NB4 (cell line): ENCODE measurements at regions not wholly inside any gene's neighbourhood (a gene's known extent, or its start where the extent isn't known, plus 50 kb on each side); places are given as distances from the start of the nearest gene placed in this dataset.

Experiments
- CTCF ChIP-seq: IDR thresholded peaks from one replicate; pipeline ENCODE4 v1.5.1; 2012; ENCODE audit warnings: low read depth, low read length
- MAX ChIP-seq: IDR thresholded peaks from 2 replicates; pipeline ENCODE4 v1.6.1; 2011; ENCODE audit warnings: low read depth, low read length
- MYC ChIP-seq: IDR thresholded peaks from 2 replicates; pipeline ENCODE4 v1.6.1; 2011; ENCODE audit warnings: low read depth, low read length

DNA sequence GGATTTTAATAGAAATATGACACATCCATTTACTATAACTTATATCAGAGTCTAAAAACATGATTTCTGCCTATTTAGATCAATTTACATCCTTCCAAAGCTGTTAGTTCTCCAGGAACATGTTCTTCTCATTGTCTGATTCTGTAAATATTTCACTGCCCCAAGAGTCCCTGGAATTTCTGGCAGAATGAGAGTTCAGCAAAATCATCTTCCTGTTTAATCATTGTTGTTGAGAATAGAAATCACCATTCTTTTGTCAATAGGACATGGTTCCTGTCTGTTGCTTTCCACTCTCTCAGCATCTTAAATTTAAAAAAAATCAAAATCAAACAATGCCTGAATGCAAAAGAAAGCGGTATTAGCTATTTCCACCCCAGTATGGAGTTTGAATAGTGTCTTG, 172.8 kb upstream of the FRMPD4 start:
- TF ChIP-seq CTCF = no peak
- no peak for TF ChIP-seq MAX
- TF ChIP-seq MYC = no peak
